HEK293 (cell line): ENCODE measurements at regions not wholly inside any gene's neighbourhood (a gene's known extent, or its start where the extent isn't known, plus 50 kb on each side); places are given as distances from the start of the nearest gene placed in this dataset.

Source experiments
- CTCF ChIA-PET: fragments of 350-600 bp; formaldehyde crosslinking; extraction: SDS; loops from one replicate; lab custom pipeline; 2021; ENCODE audit warnings: antibody characterized with exemption; lab: Yijun Ruan, JAX
- POLR2A ChIA-PET: fragments of 300-600 bp; formaldehyde crosslinking; extraction: SDS; loops from one replicate; lab custom pipeline; 2020; ENCODE audit warnings: antibody characterized with exemption, inconsistent platforms; lab: Yijun Ruan, JAX
- H3K27ac ChIP-seq: fragments of 200-500 bp; sonication (Bioruptor generic); 2 replicates; pipeline ENCODE4 v1.5.1; 2014; ENCODE audit warnings: low read depth, low read length, control low read depth, inconsistent platforms; ENCODE audit errors: extremely low read depth
- H3K36me3 ChIP-seq, 2 experiments: fragments of 200-500 bp in 1 of 2; sonication (Bioruptor generic) in 1 of 2; 1 replicate in 1 of 2; 2 replicates in 1 of 2; pipeline ENCODE4 v1.5.1; 2014 to 2017; ENCODE audit warnings: inconsistent platforms in 2 of 2, low read length in 2 of 2; ENCODE audit not compliant: control insufficient read depth in 2 of 2, insufficient read depth in 1 of 2
- H3K4me1 ChIP-seq: fragments of 200-500 bp; sonication (Bioruptor generic); 2 replicates; pipeline ENCODE4 v1.5.1; 2014; ENCODE audit warnings: mild to moderate bottlenecking, low read length, inconsistent platforms; ENCODE audit not compliant: control insufficient read depth, insufficient read depth
- H3K4me3 ChIP-seq: 2 replicates; pipeline ENCODE4 v1.5.1; 2011; ENCODE audit warnings: low read depth, mild to moderate bottlenecking, control low read depth, low read length, moderate library complexity
- H3K9me3 ChIP-seq: fragments of 200-500 bp; sonication (Bioruptor generic); 2 replicates; pipeline ENCODE4 v1.5.1; 2014; ENCODE audit warnings: low read depth, low read length, inconsistent platforms; ENCODE audit not compliant: control insufficient read depth, insufficient read depth
- FEZF1 ChIP-seq: fragments of 450-650 bp; formaldehyde crosslinking; IDR thresholded peaks from 2 replicates; pipeline ENCODE4 v1.5.1; 2016; ENCODE audit warnings: missing biosample characterization, missing genetic modification characterization
- SETDB1 ChIP-seq: IDR thresholded peaks from one replicate; pipeline ENCODE4 v1.6.1; 2017; ENCODE audit warnings: mild to moderate bottlenecking, low read length, moderate library complexity, mixed read lengths; ENCODE audit not compliant: insufficient read length
- TRIM28 ChIP-seq: IDR thresholded peaks from 2 replicates; pipeline ENCODE4 v1.6.1; 2011; ENCODE audit warnings: low read length, control low read depth, borderline replicate concordance
- ZBTB17 ChIP-seq: fragments of 450-650 bp; formaldehyde crosslinking; IDR thresholded peaks from 2 replicates; pipeline ENCODE4 v1.5.1; 2016; ENCODE audit warnings: missing biosample characterization, missing genetic modification characterization
- ZNF221 ChIP-seq: fragments of 450-650 bp; formaldehyde crosslinking; IDR thresholded peaks from 2 replicates; pipeline ENCODE4 v1.5.1; 2017; ENCODE audit warnings: missing biosample characterization, missing genetic modification characterization, borderline replicate concordance
- ZNF223 ChIP-seq: fragments of 450-650 bp; formaldehyde crosslinking; IDR thresholded peaks from 2 replicates; pipeline ENCODE4 v1.5.1; 2016; ENCODE audit warnings: missing biosample characterization, missing genetic modification characterization
- ZNF280D ChIP-seq: fragments of 450-650 bp; formaldehyde crosslinking; IDR thresholded peaks from 2 replicates; pipeline ENCODE4 v1.5.1; 2016; ENCODE audit warnings: missing biosample characterization, missing genetic modification characterization
- ZNF510 ChIP-seq: fragments of 450-650 bp; formaldehyde crosslinking; IDR thresholded peaks from 2 replicates; pipeline ENCODE4 v1.5.1; 2018; ENCODE audit warnings: mild to moderate bottlenecking, missing genetic modification characterization, missing biosample characterization; ENCODE audit not compliant: insufficient replicate concordance
- ZNF518A ChIP-seq: fragments of 450-650 bp; formaldehyde crosslinking; conservative IDR thresholded peaks from 2 replicates; pipeline ENCODE4 v1.5.1; 2016; ENCODE audit warnings: low read depth, missing biosample characterization, missing genetic modification characterization
- ZNF549 ChIP-seq: fragments of 450-650 bp; IDR thresholded peaks from 2 replicates; pipeline ENCODE4 v1.5.1; 2018; ENCODE audit warnings: missing biosample characterization, missing genetic modification characterization, mild to moderate bottlenecking, inconsistent platforms, moderate library complexity
- ZNF626 ChIP-seq: fragments of 450-650 bp; sonication (Bioruptor Pico); formaldehyde crosslinking; IDR thresholded peaks from 2 replicates; pipeline ENCODE4 v1.5.1; 2018; ENCODE audit warnings: missing biosample characterization, missing genetic modification characterization, inconsistent platforms
- ZNF629 ChIP-seq: fragments of 450-650 bp; formaldehyde crosslinking; IDR thresholded peaks from 2 replicates; pipeline ENCODE4 v1.5.1; 2017; ENCODE audit warnings: missing biosample characterization, missing genetic modification characterization
- TF ChIP-seq, protein P1 (sequence below): fragments of 450-650 bp; formaldehyde crosslinking; IDR thresholded peaks from 2 replicates; pipeline ENCODE4 v1.5.1; 2016; ENCODE audit warnings: missing biosample characterization, missing genetic modification characterization

DNA sequence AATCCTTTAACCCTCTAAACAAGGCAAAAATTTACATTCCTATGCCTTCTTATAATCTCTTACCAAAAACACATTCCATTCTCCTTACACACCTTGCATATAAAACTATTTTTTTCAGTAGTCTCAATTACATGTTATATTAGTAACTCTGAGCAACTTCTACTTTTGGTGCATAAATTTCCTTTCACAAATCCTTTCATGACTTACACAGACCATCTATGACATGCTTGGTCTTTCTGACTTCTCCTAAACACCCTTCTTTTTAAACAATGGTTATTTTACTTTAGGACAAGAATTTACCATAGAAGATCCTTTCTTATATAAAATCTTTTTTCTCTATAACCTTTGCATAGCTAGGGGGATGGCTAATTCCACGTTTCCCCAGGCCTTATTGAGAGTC is 208.0 kb upstream of the ARRDC3 start:
- TF ChIP-seq ZNF510 (tag by site-specific recombination): peak; percentile 73
- TF ChIP-seq ZNF629 (tag by site-specific recombination): no peak
- 0 out of 2 replicates have a peak, but pooled peaks have one; percentile 20 for TF ChIP-seq ZNF518A (tag by site-specific recombination)
- TF ChIP-seq ZNF626 (tag by site-specific recombination): 0 out of 2 replicates have a peak, but pooled peaks have one; percentile 46
- TF ChIP-seq ZNF223: no peak
- TF ChIP-seq ZNF280D (tag by site-specific recombination): peak; percentile 91
- peak; percentile 99 for TF ChIP-seq SETDB1
- TF ChIP-seq ZNF549: peak; percentile 69; the same call in 1 of the 2 replicates
- peak; percentile 99 for TF ChIP-seq TRIM28
- no peak for TF ChIP-seq ZBTB17
- TF ChIP-seq, protein P1, sequence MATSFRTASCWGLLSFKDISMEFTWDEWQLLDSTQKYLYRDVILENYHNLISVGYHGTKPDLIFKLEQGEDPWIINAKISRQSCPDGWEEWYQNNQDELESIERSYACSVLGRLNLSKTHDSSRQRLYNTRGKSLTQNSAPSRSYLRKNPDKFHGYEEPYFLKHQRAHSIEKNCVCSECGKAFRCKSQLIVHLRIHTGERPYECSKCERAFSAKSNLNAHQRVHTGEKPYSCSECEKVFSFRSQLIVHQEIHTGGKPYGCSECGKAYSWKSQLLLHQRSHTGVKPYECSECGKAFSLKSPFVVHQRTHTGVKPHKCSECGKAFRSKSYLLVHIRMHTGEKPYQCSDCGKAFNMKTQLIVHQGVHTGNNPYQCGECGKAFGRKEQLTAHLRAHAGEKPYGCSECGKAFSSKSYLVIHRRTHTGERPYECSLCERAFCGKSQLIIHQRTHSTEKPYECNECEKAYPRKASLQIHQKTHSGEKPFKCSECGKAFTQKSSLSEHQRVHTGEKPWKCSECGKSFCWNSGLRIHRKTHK (tag by site-specific recombination): peak; percentile 22; the same call in 1 of the 2 replicates
- Histone ChIP-seq H3K4me1 (no peaks in the 10 kb centered on the region), H3K27ac (no peak overlapping the region), H3K36me3 (no peaks in the 10 kb centered on the region), H3K9me3 (no peaks in the 10 kb centered on the region), H3K4me3 (no peak overlapping the region)
- CTCF ChIA-PET: interaction anchor here (1.6 kb wide), 1 partner anchor 10 kb away, joined by 5 read pairs; no protein-coding TSS in a partner anchor
- POLR2A ChIA-PET: no interaction called here

DNA sequence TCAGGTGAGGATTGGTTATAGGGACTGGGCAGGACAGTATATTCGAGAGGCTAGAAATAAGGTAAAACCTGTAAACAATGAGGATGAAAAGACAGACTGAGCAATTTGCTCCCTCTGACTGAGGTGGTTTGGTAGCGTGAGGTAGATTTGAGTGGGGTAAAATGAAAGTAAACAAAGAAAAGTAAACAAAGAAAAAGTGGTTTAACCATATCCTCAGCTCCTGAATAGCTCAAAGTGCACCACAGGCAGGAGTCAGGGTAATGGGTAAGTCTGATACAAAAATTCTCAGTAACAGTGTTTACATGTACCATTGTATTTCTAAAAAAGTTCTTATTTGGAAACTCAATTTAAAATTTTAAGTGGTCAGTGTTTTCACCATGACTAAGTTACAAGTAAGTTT is 203.1 kb upstream of the ARRDC3 start:
- no peaks in the 10 kb centered on the region for H3K4me1 ChIP-seq
- H3K36me3 ChIP-seq: no peaks in the 10 kb centered on the region
- no peaks in the 10 kb centered on the region for H3K9me3 ChIP-seq
- ChIA-PET POLR2A (no interaction called here), CTCF (interaction anchor here (0.7 kb wide), 1 partner anchor 167 kb away, joined by 3 read pairs; no protein-coding TSS in a partner anchor)
- H3K27ac ChIP-seq: no peak overlapping the region
- TF ChIP-seq ZNF221 (no peak), FEZF1 (no peak)
- H3K4me3 ChIP-seq: no peak overlapping the region
